HCT116 (cell line): ENCODE measurements at regions not wholly inside any gene's neighbourhood (a gene's known extent, or its start where the extent isn't known, plus 50 kb on each side); places are given as distances from the start of the nearest gene placed in this dataset.

Experiments used
- ATAC-seq: fragments of 200-7000 bp; cut with Tn5 transposase; 2 replicates; pipeline ENCODE4 v1.9.1; 2020; ENCODE audit warnings: mild to moderate bottlenecking, moderate library complexity
- BruUV-seq: library from RNA; stranded (reverse); fragments of 400-500 nt; replicated peaks from 2 replicates; lab custom pipeline; 2021; lab: Mats Ljungman, UMichigan
- CTCF ChIA-PET: fragments of 300-600 bp; sonication (Branson Sonifier 250); formaldehyde crosslinking; loops from one replicate; lab custom pipeline; 2021; ENCODE audit warnings: antibody characterized with exemption; lab: Charles Lee
- POLR2A ChIA-PET: fragments of 300-600, 350-600 bp; sonication (Branson Sonifier 250); formaldehyde crosslinking; loops from one replicate; lab custom pipeline; 2021; ENCODE audit warnings: antibody characterized with exemption; lab: Charles Lee
- RAD21 ChIA-PET, 2 experiments: fragments of 300-600 bp; sonication (Branson Sonifier 250); formaldehyde crosslinking; loops; one replicate each; lab custom pipeline; 2023; ENCODE audit warnings: low total read pairs in 2 of 2; ENCODE audit not compliant: uncharacterized antibody in 2 of 2, unreplicated experiment in 2 of 2, low non-redundant PET in 1 of 2; lab: Charles Lee
- DNase-seq: peaks from one replicate; pipeline ENCODE4 v3.0.0-alpha.2; 2010; ENCODE audit warnings: low read depth, low spot score
- H2AFZ ChIP-seq: fragments of 200-600 bp; shearing (Covaris generic), sonication (generic); 2 replicates; pipeline ENCODE4 v1.6.1; 2017; ENCODE audit warnings: low read depth, mixed run types, mixed read lengths, antibody characterized with exemption, low read length; ENCODE audit not compliant: poor library complexity, severe bottlenecking
- H3K27ac ChIP-seq: 2 replicates; pipeline ENCODE4 v1.5.1; 2012; ENCODE audit warnings: low read depth, low read length
- H3K27me3 ChIP-seq: fragments of 200-600 bp; sonication (generic); 2 replicates; pipeline ENCODE4 v1.6.1; 2016; ENCODE audit warnings: mixed run types, low read length, mixed read lengths; ENCODE audit not compliant: insufficient read depth
- H3K36me3 ChIP-seq, 2 experiments: fragments of 200-500 bp in 1 of 2; fragments of 200-600 bp in 1 of 2; sonication (Bioruptor generic) in 1 of 2; sonication (generic) in 1 of 2; 2 replicates each; pipeline versions ENCODE4 v1.5.1 to v1.6.1; 2014 to 2016; ENCODE audit warnings: low read length in 2 of 2, inconsistent platforms in 1 of 2, mixed read lengths in 1 of 2, mixed run types in 1 of 2; ENCODE audit not compliant: insufficient read depth in 2 of 2, control insufficient read depth in 1 of 2
- H3K4me1 ChIP-seq, 2 experiments: fragments of 200-600 bp in 1 of 2; sonication (generic) in 1 of 2; 2 replicates each; pipeline versions ENCODE4 v1.5.1 to v1.6.1; 2012 to 2017; ENCODE audit warnings: low read length in 2 of 2, inconsistent platforms in 1 of 2, mild to moderate bottlenecking in 1 of 2, mixed read lengths in 1 of 2, mixed run types in 1 of 2, moderate library complexity in 1 of 2; ENCODE audit not compliant: insufficient read depth in 2 of 2, control insufficient read depth in 1 of 2
- H3K4me2 ChIP-seq: fragments of 200-600 bp; sonication (generic); 2 replicates; pipeline ENCODE4 v1.6.1; 2017; ENCODE audit warnings: mixed run types, low read length, mixed read lengths
- H3K4me3 ChIP-seq, 2 experiments: fragments of 200-600 bp in 1 of 2; sonication (generic) in 1 of 2; replicated peaks in 1 of 2; 2 replicates each; pipeline ENCODE4 v1.5.1; 2011 to 2016; ENCODE audit warnings: low read length in 2 of 2, control low read depth in 1 of 2, low read depth in 1 of 2, mild to moderate bottlenecking in 1 of 2, mixed read lengths in 1 of 2, mixed run types in 1 of 2
- H3K79me2 ChIP-seq: fragments of 200-600 bp; sonication (generic); 2 replicates; pipeline ENCODE4 v1.6.1; 2017; ENCODE audit warnings: mild to moderate bottlenecking, mixed run types, low read length, moderate library complexity, mixed read lengths; ENCODE audit not compliant: insufficient read depth
- H3K9ac ChIP-seq: fragments of 200-600 bp; sonication (generic); 2 replicates; pipeline ENCODE4 v1.6.1; 2016; ENCODE audit warnings: low read length, mixed read lengths
- H3K9me2 ChIP-seq: fragments of 200-600 bp; sonication (generic), shearing (Covaris generic); 2 replicates; pipeline ENCODE4 v1.6.1; 2017; ENCODE audit warnings: mixed run types, mild to moderate bottlenecking, moderate library complexity; ENCODE audit not compliant: insufficient read depth
- H3K9me3 ChIP-seq, 2 experiments: fragments of 200-500 bp in 1 of 2; fragments of 200-600 bp in 1 of 2; sonication (Bioruptor generic) in 1 of 2; sonication (generic) in 1 of 2; 2 replicates each; pipeline ENCODE4 v1.6.1; 2014 to 2017; ENCODE audit warnings: low read length in 2 of 2, mixed read lengths in 2 of 2, inconsistent platforms in 1 of 2, low read depth in 1 of 2, mild to moderate bottlenecking in 1 of 2, mixed run types in 1 of 2, moderate library complexity in 1 of 2; ENCODE audit not compliant: control insufficient read depth in 1 of 2, insufficient read depth in 1 of 2
- H4K20me1 ChIP-seq: fragments of 200-600 bp; sonication (generic), shearing (Covaris generic); 2 replicates; pipeline ENCODE4 v1.6.1; 2017; ENCODE audit warnings: mixed run types, mild to moderate bottlenecking, moderate library complexity; ENCODE audit not compliant: insufficient read depth
- EGR1 ChIP-seq: IDR thresholded peaks from 2 replicates; pipeline ENCODE4 v1.6.1; 2012; ENCODE audit warnings: low read depth
- ELF1 ChIP-seq: IDR thresholded peaks from 2 replicates; pipeline ENCODE4 v1.6.1; 2012; ENCODE audit warnings: low read depth, borderline replicate concordance
- JUND ChIP-seq: IDR thresholded peaks from 2 replicates; pipeline ENCODE4 v1.6.1; 2012
- POLR2A ChIP-seq: IDR thresholded peaks from 2 replicates; pipeline ENCODE4 v1.7.0; 2011; ENCODE audit warnings: borderline replicate concordance; ENCODE audit not compliant: insufficient read depth, insufficient read length; ENCODE audit errors: extremely low read depth
- RAD21 ChIP-seq: IDR thresholded peaks from 2 replicates; pipeline ENCODE4 v1.6.1; 2012; ENCODE audit warnings: low read depth, mild to moderate bottlenecking
- SIN3A ChIP-seq: IDR thresholded peaks from 2 replicates; pipeline ENCODE4 v1.6.1; 2012; ENCODE audit warnings: low read depth
- TCF7L2 ChIP-seq: IDR thresholded peaks from 2 replicates; pipeline ENCODE4 v1.7.0; 2011; ENCODE audit warnings: borderline replicate concordance, inconsistent platforms; ENCODE audit not compliant: insufficient read depth, insufficient read length; ENCODE audit errors: extremely low read depth
- ZNF274 ChIP-seq: fragments of 200-500 bp; sonication (Bioruptor generic); IDR thresholded peaks from 2 replicates; pipeline ENCODE4 v1.6.1; 2014; ENCODE audit warnings: mild to moderate bottlenecking, low read depth, low read length, inconsistent platforms
- intact Hi-C: fragments of 100-400 bp; cut with micrococcal nuclease; formaldehyde crosslinking; loops from 2 replicates; pipeline ENCODE4 v1.10.0; 2022
- TF ChIP-seq, protein P1 (sequence below): IDR thresholded peaks from 2 replicates; pipeline ENCODE4 v1.6.1; 2012
- TF ChIP-seq, protein P2 (sequence below): IDR thresholded peaks from 2 replicates; pipeline ENCODE4 v1.6.1; 2011; ENCODE audit warnings: mild to moderate bottlenecking, low read length, moderate library complexity; ENCODE audit not compliant: insufficient replicate concordance; ENCODE audit errors: extremely low read depth

DNA sequence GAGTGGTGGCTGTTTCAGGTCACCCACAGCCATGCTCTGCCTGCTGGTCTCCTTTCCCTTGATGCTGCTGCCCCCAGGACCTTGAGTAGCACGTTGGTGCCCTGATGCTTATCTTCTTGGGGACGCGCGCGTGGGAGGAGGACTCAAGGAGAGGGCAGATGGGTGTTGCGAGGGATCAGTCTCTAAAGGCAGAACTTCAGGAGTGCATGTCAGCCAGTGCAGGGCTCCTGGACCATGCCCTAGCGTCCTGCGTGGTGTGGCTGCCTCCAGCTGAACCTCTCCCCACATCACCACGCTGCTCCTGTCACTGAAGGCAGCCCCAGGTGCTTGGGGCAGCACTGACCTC, 62.5 kb upstream of the GLI2 start (continued):
- no peak for TF ChIP-seq ZNF274
- TF ChIP-seq RAD21: no peak
- no peak for TF ChIP-seq SIN3A
- no peak for TF ChIP-seq POLR2A
- no peak for TF ChIP-seq JUND
- no peak for TF ChIP-seq EGR1
- no peak for TF ChIP-seq TCF7L2

DNA sequence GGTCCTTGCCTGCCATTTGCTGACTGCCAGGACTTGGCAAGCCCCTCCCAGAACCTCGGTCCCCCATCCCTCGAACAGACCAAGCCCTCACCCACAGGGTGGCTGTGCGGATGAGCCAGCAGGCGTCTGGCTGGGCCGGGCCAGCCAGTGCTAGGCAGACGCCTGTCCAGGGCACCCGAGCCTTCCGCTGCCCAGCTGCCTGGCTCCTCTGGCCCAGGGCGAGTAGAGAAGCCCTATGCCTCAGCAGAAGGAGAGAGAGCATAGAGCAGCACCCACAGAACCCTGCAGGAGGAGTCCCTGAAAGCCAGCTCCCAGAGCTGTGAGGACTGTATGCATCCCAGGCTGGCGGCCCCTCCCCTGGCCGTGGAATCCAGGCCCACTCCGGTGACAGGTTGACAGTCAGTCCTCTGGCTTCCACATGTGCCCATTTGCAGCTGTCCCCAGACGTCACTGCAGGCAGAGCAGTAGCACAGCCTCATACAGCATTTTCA, 62.1 kb upstream of the GLI2 start:
- TF ChIP-seq, protein P1, sequence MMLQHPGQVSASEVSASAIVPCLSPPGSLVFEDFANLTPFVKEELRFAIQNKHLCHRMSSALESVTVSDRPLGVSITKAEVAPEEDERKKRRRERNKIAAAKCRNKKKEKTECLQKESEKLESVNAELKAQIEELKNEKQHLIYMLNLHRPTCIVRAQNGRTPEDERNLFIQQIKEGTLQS: no peak
- TF ChIP-seq JUND (no peak), POLR2A (no peak), ELF1 (no peak), EGR1 (no peak)
- TF ChIP-seq, protein P2, sequence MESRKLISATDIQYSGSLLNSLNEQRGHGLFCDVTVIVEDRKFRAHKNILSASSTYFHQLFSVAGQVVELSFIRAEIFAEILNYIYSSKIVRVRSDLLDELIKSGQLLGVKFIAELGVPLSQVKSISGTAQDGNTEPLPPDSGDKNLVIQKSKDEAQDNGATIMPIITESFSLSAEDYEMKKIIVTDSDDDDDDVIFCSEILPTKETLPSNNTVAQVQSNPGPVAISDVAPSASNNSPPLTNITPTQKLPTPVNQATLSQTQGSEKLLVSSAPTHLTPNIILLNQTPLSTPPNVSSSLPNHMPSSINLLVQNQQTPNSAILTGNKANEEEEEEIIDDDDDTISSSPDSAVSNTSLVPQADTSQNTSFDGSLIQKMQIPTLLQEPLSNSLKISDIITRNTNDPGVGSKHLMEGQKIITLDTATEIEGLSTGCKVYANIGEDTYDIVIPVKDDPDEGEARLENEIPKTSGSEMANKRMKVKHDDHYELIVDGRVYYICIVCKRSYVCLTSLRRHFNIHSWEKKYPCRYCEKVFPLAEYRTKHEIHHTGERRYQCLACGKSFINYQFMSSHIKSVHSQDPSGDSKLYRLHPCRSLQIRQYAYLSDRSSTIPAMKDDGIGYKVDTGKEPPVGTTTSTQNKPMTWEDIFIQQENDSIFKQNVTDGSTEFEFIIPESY: no peak
- intact Hi-C loops: loop anchor here (2.0 kb wide), 2 partner anchors 237 to 361 kb away; no protein-coding TSS in a partner anchor
- Histone ChIP-seq H3K27me3 (no peaks in the 10 kb centered on the region), H4K20me1 (no peaks in the 10 kb centered on the region), H2AFZ (no peak overlapping the region), H3K9me3 (no peaks in the 10 kb centered on the region), H3K4me1 (peaks cover 6 to 24% of the 10 kb centered on the region in 2 experiments; a peak in 3 of 4 replicates), H3K36me3 (no peaks in the 10 kb centered on the region), H3K4me2 (no peak overlapping the region), H3K79me2 (no peaks in the 10 kb centered on the region), H3K4me3 (no peak overlapping the region), H3K9ac (no peak overlapping the region), H3K27ac (no peak overlapping the region), H3K9me2 (no peaks in the 10 kb centered on the region)
- ChIA-PET POLR2A (no interaction called here), CTCF (no interaction called here), RAD21 (interaction anchor here in 1 of 2 experiments (0.6 kb wide), 1 partner anchor 329 kb away, joined by 7 read pairs; no protein-coding TSS in a partner anchor)
- DNase-seq (no peak), ATAC-seq (no peak)
- BruUV-seq: no TSS peak
